WERI-Rb-1 (cell line): ENCODE measurements at regions not wholly inside any gene's neighbourhood (a gene's known extent, or its start where the extent isn't known, plus 50 kb on each side); places are given as distances from the start of the nearest gene placed in this dataset.

ENCODE experiments used
- DNase-seq: peaks from one replicate; pipeline ENCODE4 v3.0.0-alpha.2; 2020
- H3K27ac ChIP-seq: fragments of 250-450 bp; sonication (Bioruptor Pico); 2 replicates; pipeline ENCODE4 v1.5.1; 2020; ENCODE audit warnings: mild to moderate bottlenecking, moderate library complexity
- H3K27me3 ChIP-seq: fragments of 250-450 bp; sonication (Bioruptor Pico); 2 replicates; pipeline ENCODE4 v1.5.1; 2021; ENCODE audit warnings: mild to moderate bottlenecking, low read depth, moderate library complexity; ENCODE audit not compliant: insufficient read depth, severe bottlenecking
- H3K36me3 ChIP-seq: fragments of 250-450 bp; sonication (Bioruptor Pico); 2 replicates; pipeline ENCODE4 v1.5.1; 2020; ENCODE audit warnings: mild to moderate bottlenecking, moderate library complexity
- H3K4me3 ChIP-seq: 2 replicates; pipeline ENCODE4 v1.5.1; 2011; ENCODE audit warnings: low read depth, mild to moderate bottlenecking, control low read depth, low read length
- H3K9me3 ChIP-seq: fragments of 250-450 bp; sonication (Bioruptor Pico); 2 replicates; pipeline ENCODE4 v1.5.1; 2021; ENCODE audit warnings: mild to moderate bottlenecking, moderate library complexity; ENCODE audit not compliant: severe bottlenecking
- TF ChIP-seq, protein P1 (sequence below): IDR thresholded peaks from 2 replicates; pipeline ENCODE4 v1.5.1; 2011; ENCODE audit warnings: low read depth, mild to moderate bottlenecking, control low read depth, inconsistent platforms, low read length

DNA sequence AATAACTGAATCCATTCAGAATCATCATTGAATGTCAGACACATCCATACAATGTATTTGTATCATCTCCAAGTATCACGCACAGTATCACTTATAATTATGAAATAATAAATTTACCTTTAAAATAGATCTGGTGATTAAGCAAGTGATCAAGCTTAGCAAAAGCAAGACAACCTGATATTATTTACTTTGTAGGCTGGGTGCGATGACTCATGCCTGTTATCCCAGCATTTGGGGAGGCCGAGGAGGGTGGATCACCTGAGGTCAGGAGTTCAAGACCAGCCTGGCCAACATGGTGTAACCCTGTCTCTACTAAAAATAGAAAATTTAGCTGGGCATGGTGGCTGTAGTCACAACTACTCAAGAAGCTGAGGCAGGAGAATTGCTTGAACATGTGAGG is 421.0 kb upstream of the NETO1 start:
- H3K4me3 ChIP-seq, result no peak overlapping the region
- no peak for DNase-seq
- no peak overlapping the region for H3K27ac ChIP-seq

DNA sequence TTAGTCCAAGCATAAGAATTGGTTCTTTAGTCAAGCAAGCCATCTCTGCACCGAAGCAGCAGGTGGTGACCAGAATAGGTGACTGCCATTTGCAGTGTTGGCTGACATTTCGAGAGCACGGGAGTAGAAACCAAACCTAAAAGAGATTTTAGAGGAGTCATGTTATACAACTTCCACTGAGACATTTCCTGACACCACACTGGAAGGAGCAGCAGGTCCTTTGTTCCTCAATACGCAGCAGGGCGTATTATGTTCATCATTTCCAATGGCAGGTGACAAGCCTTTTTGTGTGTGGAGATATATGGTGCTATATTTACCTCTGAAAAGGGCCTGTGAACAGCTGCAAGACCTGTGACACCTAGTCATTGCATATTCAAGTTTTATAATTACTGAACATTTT is 418.8 kb upstream of the NETO1 start:
- no peaks in the 10 kb centered on the region for H3K36me3 ChIP-seq
- H3K27me3 ChIP-seq, result no peaks in the 10 kb centered on the region
- DNase-seq, result no peak
- TF ChIP-seq, protein P1, sequence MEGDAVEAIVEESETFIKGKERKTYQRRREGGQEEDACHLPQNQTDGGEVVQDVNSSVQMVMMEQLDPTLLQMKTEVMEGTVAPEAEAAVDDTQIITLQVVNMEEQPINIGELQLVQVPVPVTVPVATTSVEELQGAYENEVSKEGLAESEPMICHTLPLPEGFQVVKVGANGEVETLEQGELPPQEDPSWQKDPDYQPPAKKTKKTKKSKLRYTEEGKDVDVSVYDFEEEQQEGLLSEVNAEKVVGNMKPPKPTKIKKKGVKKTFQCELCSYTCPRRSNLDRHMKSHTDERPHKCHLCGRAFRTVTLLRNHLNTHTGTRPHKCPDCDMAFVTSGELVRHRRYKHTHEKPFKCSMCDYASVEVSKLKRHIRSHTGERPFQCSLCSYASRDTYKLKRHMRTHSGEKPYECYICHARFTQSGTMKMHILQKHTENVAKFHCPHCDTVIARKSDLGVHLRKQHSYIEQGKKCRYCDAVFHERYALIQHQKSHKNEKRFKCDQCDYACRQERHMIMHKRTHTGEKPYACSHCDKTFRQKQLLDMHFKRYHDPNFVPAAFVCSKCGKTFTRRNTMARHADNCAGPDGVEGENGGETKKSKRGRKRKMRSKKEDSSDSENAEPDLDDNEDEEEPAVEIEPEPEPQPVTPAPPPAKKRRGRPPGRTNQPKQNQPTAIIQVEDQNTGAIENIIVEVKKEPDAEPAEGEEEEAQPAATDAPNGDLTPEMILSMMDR, result no peak
- no peaks in the 10 kb centered on the region for H3K9me3 ChIP-seq
- H3K4me3 ChIP-seq, result no peak overlapping the region
- H3K27ac ChIP-seq, result no peak overlapping the region

More for the DNA sequence above, 421.0 kb upstream of the NETO1 start:
- TF ChIP-seq, protein P1, result no peak
- Histone ChIP-seq H3K9me3 (no peaks in the 10 kb centered on the region), H3K36me3 (no peaks in the 10 kb centered on the region), H3K27me3 (no peaks in the 10 kb centered on the region)

DNA sequence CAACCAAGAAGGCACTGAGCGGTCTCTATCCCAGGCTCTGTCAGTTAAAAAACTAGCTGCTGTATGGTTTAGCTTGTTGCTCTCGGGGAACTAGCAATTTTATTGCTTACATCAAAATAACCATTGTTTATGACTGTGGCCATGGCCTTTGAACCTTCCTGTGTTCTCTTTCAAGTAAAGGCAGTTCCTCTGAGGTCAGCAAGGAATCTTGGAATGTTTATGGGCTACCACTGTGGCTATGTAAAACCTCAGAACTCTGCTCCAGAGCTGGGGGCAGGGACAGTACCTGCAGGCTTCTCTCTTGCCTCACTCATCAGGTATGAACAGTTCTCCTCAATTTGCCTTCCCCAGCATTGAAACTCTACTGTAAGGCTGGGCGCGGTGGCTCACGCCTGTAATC is 416.0 kb upstream of the NETO1 start:
- Histone ChIP-seq H3K27ac (no peak overlapping the region), H3K27me3 (no peaks in the 10 kb centered on the region), H3K36me3 (no peaks in the 10 kb centered on the region), H3K4me3 (no peak overlapping the region), H3K9me3 (no peaks in the 10 kb centered on the region)
- TF ChIP-seq, protein P1, result no peak
- DNase-seq, result no peak

DNA sequence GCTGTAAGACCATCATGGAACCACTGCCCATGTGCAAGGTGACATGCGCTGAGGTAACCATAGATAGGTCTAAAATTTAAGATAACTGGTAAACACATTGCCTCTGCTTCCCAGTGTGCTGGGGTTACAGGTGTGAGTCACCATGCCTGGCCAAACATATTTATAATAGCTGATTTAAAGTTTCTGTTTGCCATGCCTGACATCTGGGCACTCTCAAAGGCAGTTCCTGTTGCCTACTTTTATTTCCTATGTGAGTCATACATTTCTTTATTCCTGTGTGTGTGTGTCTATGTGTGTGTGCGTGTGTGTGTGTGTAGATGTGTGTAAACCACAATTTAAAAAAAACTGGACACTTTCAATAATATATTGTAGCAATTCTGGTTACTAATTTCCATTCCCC is 415.2 kb upstream of the NETO1 start:
- H3K9me3 ChIP-seq, result no peaks in the 10 kb centered on the region
- no peaks in the 10 kb centered on the region for H3K36me3 ChIP-seq
- H3K27me3 ChIP-seq, result no peaks in the 10 kb centered on the region
- TF ChIP-seq, protein P1, result no peak
- no peak overlapping the region for H3K27ac ChIP-seq
- no peak overlapping the region for H3K4me3 ChIP-seq
- no peak for DNase-seq

DNA sequence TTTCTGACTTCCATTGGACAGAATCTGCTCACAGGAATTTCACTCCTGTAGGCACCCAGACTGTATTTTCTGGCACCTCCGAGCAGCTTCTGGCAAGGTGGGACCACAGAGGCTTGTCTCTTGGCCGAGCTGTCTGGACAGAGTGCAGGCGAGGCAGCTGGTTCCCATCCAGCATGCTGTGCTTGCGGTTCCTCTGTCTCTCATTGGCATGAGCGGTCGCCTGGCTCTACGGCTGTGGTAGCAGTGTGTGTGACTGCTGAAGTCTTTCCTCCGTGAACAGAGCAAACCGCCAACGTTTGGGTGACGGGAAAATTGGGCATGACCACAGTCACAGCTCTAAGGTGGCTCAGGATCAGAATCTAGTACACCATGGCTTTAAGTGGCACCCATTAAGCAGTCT is 411.7 kb upstream of the NETO1 start:
- no peaks in the 10 kb centered on the region for H3K36me3 ChIP-seq
- no peak overlapping the region for H3K27ac ChIP-seq
- no peak for DNase-seq
- no peak overlapping the region for H3K4me3 ChIP-seq
- H3K27me3 ChIP-seq, result no peaks in the 10 kb centered on the region
- TF ChIP-seq, protein P1, result no peak
- no peaks in the 10 kb centered on the region for H3K9me3 ChIP-seq

DNA sequence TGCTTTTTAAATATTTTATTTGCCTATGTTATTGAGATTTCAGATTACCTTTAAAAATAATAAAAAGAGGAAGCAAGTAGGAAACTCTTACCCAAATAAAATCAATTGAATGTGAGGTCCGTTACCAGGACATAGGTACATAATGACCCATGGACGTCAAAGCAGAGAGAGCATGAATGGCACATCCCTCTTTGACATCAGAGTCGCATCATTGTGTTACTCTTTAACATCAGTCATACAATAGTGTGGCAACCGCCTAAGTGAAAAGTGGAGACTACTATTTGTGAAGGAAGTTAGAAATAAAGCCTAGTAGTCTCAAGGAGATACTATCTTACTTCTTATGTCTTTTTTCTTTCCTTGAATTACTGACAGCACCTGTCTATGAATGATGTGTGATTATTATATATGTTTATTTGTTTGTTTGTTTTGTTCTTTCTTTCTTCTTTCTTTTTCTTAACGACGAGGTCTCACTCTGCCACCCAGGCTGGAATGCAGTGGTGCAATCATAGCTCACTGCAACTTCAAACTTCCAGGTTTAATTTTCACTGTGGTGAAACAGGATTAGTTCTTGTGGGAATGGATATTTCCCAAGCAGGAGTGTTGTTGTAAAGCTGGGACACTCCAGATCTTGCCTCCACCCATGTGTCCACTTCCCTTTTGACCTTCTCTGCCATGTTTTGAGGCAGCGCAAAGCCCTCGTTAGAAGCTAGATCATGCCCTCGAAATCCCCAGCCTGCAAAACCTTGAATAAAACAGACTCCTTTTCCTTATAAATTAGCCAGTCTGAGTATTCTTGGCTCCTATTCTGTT is 407.2 kb upstream of the NETO1 start:
- no peak for DNase-seq
- TF ChIP-seq, protein P1, result no peak
- H3K4me3 ChIP-seq, result no peak overlapping the region
- no peaks in the 10 kb centered on the region for H3K27me3 ChIP-seq
- no peaks in the 10 kb centered on the region for H3K9me3 ChIP-seq
- H3K27ac ChIP-seq, result no peak overlapping the region
- H3K36me3 ChIP-seq, result no peaks in the 10 kb centered on the region
